Glutamatergic neuron (in vitro differentiated cells): ENCODE measurements at regions not wholly inside any gene's neighbourhood (a gene's known extent, or its start where the extent isn't known, plus 50 kb on each side); places are given as distances from the start of the nearest gene placed in this dataset.
"Not testable (repeated sequence)": the region's sequence is repeated elsewhere in the genome, so short reads cannot be mapped to it uniquely, and the experiment has no call there.

ENCODE experiments used
- DNase-seq: peaks from one replicate; pipeline ENCODE4 v3.0.0; 2022
- H3K27ac Mint-ChIP-seq: one replicate; pipeline ENCODE4 v1.8.0; 2020; ENCODE audit warnings: mild to moderate bottlenecking, mixed read lengths, inconsistent platforms; ENCODE audit not compliant: unreplicated experiment
- H3K27me3 Mint-ChIP-seq: one replicate; pipeline ENCODE4 v1.8.0; 2020; ENCODE audit warnings: mild to moderate bottlenecking, moderate library complexity, mixed read lengths, inconsistent platforms; ENCODE audit not compliant: unreplicated experiment
- H3K36me3 Mint-ChIP-seq: one replicate; pipeline ENCODE4 v1.8.0; 2020; ENCODE audit warnings: mild to moderate bottlenecking, mixed read lengths, inconsistent platforms; ENCODE audit not compliant: unreplicated experiment
- H3K4me1 Mint-ChIP-seq: one replicate; pipeline ENCODE4 v1.8.0; 2020; ENCODE audit warnings: mild to moderate bottlenecking, low read depth, mixed read lengths, inconsistent platforms; ENCODE audit not compliant: unreplicated experiment
- H3K4me3 Mint-ChIP-seq: one replicate; pipeline ENCODE4 v1.8.0; 2020; ENCODE audit warnings: mild to moderate bottlenecking, mixed read lengths, inconsistent platforms; ENCODE audit not compliant: unreplicated experiment
- H3K9me3 Mint-ChIP-seq: one replicate; pipeline ENCODE4 v1.8.0; 2020; ENCODE audit warnings: mild to moderate bottlenecking, moderate library complexity, mixed read lengths, inconsistent platforms; ENCODE audit not compliant: unreplicated experiment
- CTCF ChIP-seq: fragments of 200-600 bp; sonication (generic); IDR thresholded peaks from one replicate; pipeline ENCODE4 v1.5.0; 2021; ENCODE audit not compliant: partially characterized antibody, unreplicated experiment

DNA sequence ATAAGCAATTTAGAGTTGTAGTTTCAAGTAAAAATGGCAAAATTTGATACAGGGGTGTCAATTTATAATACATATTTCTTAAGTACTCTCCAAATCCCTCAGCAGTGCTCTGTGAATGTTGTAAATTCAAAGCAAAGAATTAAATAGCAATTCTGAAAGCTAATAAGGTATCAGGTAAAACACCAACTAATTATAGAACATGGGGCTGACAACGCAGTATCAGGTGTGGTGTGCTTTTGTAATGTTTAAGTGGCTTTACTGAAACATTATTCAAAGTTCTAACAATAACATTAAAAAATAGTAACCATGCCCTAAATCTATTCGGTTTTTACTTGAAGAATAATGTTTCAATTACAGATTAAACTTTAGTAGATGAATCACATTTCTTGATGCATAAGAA is 1271.2 kb upstream of the ADGRL2 start:
- Mint-ChIP-seq H3K9me3 (no peaks in the 10 kb centered on the region), H3K4me3 (no peak overlapping the region), H3K36me3 (no peaks in the 10 kb centered on the region)

DNA sequence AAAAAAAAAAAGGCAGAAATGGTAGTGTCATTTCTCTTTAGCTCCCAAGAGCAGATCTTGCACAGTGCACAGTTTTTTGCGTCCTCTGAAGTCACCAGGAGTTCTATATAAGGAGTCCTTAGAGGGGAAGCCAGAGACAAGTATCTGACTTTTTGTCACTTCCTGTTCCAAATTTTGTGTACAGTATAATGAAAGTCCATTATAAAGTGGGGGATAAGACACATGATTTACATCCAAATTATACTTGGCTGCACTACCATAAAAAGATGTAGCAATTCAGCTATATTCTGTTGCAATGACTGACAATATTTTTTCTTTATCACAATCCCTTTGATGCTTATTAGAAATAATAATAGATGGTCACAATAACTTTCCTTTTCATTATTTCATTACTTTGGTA is 1276.9 kb upstream of the ADGRL2 start:
- no peak overlapping the region for H3K4me3 Mint-ChIP-seq
- no peak for TF ChIP-seq CTCF
- no peaks in the 10 kb centered on the region for H3K4me1 Mint-ChIP-seq
- DNase-seq = no peak
- no peak overlapping the region for H3K27ac Mint-ChIP-seq
- no peaks in the 10 kb centered on the region for H3K9me3 Mint-ChIP-seq
- no peaks in the 10 kb centered on the region for H3K27me3 Mint-ChIP-seq
- no peaks in the 10 kb centered on the region for H3K36me3 Mint-ChIP-seq

More for the DNA sequence above, 1271.2 kb upstream of the ADGRL2 start:
- H3K4me1 Mint-ChIP-seq = peaks cover 7% of the 10 kb centered on the region
- H3K27ac Mint-ChIP-seq = no peak overlapping the region
- H3K27me3 Mint-ChIP-seq = no peaks in the 10 kb centered on the region
- TF ChIP-seq CTCF = no peak
- DNase-seq = no peak

- not testable (repeated sequence) for H3K36me3 Mint-ChIP-seq, H3K27me3 Mint-ChIP-seq, DNase-seq, H3K9me3 Mint-ChIP-seq, H3K4me1 Mint-ChIP-seq, H3K4me3 Mint-ChIP-seq, H3K27ac Mint-ChIP-seq
Observed at GRCh38 chr1:80523071-80523470, 1277.7 kb upstream of the ADGRL2 start.

DNA sequence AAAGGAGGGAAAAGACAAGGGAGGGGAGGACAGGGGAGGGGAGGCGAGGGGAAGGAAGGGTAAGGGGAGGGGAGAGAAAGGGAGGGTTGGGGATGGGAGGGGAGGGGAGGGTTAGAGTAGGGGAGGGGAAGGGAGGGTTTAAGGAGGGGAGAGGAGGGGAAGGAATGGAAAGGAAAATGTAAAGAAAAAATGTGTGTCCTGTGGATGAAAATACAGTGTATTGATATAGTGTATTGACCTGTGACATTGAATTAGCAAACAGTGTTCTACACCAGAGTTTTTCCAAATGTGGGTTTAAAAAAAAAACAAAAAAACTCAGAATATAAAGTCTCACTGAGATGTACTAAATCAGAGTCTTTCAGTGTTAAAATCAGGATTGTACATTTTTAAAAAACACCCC is 1279.8 kb upstream of the ADGRL2 start:
- Mint-ChIP-seq H3K36me3 (no peaks in the 10 kb centered on the region), H3K9me3 (no peaks in the 10 kb centered on the region), H3K27ac (no peak overlapping the region), H3K27me3 (no peaks in the 10 kb centered on the region), H3K4me3 (no peak overlapping the region), H3K4me1 (no peaks in the 10 kb centered on the region)
- no peak for TF ChIP-seq CTCF
- DNase-seq = no peak

DNA sequence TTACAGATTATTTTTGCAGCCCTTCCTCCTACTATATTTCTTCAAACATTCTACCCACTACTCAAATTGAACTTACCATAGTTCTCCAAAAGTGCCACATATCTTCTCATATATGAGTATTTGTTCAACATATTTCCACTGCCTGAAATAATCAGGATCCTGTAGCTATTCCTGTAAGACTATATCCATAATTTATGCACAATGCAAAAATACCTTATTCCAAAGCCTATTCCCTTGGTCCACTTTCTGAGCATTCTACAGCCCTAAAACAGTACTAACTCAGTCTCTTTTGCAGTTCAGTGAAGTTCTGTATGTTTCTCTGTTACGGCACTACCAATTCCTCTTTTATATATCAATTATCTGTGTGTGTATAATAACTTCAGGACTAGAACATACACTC is 1283.7 kb upstream of the ADGRL2 start:
- Mint-ChIP-seq H3K4me1 (no peaks in the 10 kb centered on the region), H3K36me3 (no peaks in the 10 kb centered on the region), H3K27me3 (no peaks in the 10 kb centered on the region), H3K27ac (no peak overlapping the region), H3K9me3 (no peaks in the 10 kb centered on the region), H3K4me3 (no peak overlapping the region)
- DNase-seq = no peak
- no peak for TF ChIP-seq CTCF
